OCI-LY7 (cell line): ENCODE measurements at regions not wholly inside any gene's neighbourhood (a gene's known extent, or its start where the extent isn't known, plus 50 kb on each side); places are given as distances from the start of the nearest gene placed in this dataset.

Experiments
- CTCF ChIP-seq: fragments of 200-600 bp; sonication (generic); conservative IDR thresholded peaks from 2 replicates; pipeline ENCODE4 v1.5.1; 2014; ENCODE audit warnings: mild to moderate bottlenecking, antibody characterized with exemption, low read length, moderate library complexity, mixed read lengths
- EZH2phosphoT487 ChIP-seq: fragments of 200-600 bp; sonication (generic); IDR thresholded peaks from 2 replicates; pipeline ENCODE4 v1.6.1; 2018; ENCODE audit warnings: low read depth, borderline replicate concordance, mild to moderate bottlenecking, mixed run types, antibody characterized with exemption, low read length, moderate library complexity, mixed read lengths

- TF ChIP-seq CTCF (no peak), EZH2phosphoT487 (no peak)
Observed at GRCh38 chr13:72005455-72005854, 138.5 kb upstream of the DACH1 start.
